ENCODE measurements at regions not wholly inside any gene's neighbourhood (a gene's known extent, or its start where the extent isn't known, plus 50 kb on each side); places are given as distances from the start of the nearest gene placed in this dataset.

GRCh38 chr1:229846351-229846750 lies 220.3 kb downstream of the URB2 start:
- Mint-ChIP-seq H3K27ac (no peak overlapping the region), H3K36me3 (no peaks in the 10 kb centered on the region), H3K9me3 (no peaks in the 10 kb centered on the region), H3K4me1 (no peaks in the 10 kb centered on the region), H3K27me3 (ENCODE audit: low read depth) (no peaks in the 10 kb centered on the region), H3K4me3 (no peak overlapping the region)
- POLR2A ChIA-PET: no interaction called here
- DNase-seq (ENCODE audit: low spot score) (no peak), ATAC-seq (no peak)
- CTCF ChIA-PET: no interaction called here
- no peak for TF ChIP-seq ZNF138 (CRISPR knock-in tag; conservative IDR thresholded peaks at IDR 0.05)
- TF ChIP-seq CBFB (CRISPR knock-in tag; IDR thresholded peaks at IDR 0.05; ENCODE audit: low read depth): no peak
- no peak for TF ChIP-seq FOXJ3 (CRISPR knock-in tag; IDR thresholded peaks at IDR 0.05; ENCODE audit: borderline replicate concordance)
- TF ChIP-seq KAT7 (CRISPR knock-in tag; IDR thresholded peaks at IDR 0.05; ENCODE audit: borderline replicate concordance): no peak

DNA sequence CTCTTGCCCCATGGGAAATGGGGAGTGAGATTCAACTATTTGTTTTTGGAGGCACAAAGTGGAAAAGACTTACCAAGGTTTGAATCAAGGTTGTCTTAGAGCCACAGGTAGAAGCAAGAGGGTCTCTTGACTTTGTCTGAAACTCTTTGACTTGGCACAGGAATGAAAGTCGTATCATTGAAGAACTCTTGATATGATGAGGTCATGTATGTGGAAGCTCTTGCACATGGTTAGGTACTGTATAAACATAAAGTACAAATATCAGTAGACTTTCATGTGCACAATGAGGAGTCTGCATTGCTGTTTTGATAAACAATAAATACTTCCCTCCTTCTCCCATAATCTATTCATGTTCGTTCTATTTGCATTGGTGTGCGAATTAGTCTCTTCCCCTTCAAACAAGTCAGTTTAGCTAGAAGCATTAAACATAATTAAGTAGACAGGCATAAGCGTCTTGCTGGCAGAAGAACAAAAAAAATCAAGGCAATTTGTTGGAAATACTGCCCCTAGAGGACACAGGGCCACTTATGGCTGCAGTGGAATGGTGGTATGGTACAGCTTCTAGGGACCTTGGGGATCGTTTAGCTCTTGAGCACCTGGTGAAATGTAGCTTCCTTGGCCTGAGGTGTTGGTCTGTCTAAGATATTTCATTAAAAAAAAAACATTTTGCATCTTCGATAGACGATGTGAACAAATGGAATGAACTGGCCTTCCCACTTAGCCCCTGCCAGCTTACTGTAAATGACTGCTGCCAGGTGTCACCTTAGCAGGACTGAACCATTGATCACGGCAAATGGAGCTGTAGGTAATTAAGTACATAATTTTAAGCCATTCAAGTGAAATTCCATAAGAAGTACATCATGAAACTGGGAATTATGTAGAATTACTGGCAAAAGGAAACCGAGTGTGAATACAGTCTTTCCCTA lies 218.0 kb upstream of the GALNT2 start:
- Mint-ChIP-seq H3K27me3 (ENCODE audit: low read depth) (no peaks in the 10 kb centered on the region), H3K4me1 (no peaks in the 10 kb centered on the region), H3K4me3 (no peak overlapping the region), H3K9me3 (no peaks in the 10 kb centered on the region), H3K27ac (no peak overlapping the region), H3K36me3 (no peaks in the 10 kb centered on the region)
- ChIA-PET CTCF (interaction anchor here (0.6 to 3.1 kb wide), 33 partner anchors 8 to 428 kb away, joined by 3 to 24 read pairs (median 4); partner anchors contain the start of gene ABCB10), POLR2A (no interaction called here)
- ATAC-seq (peak; percentile 69), DNase-seq (ENCODE audit: low spot score) (no peak)
- TF ChIP-seq, protein P1, sequence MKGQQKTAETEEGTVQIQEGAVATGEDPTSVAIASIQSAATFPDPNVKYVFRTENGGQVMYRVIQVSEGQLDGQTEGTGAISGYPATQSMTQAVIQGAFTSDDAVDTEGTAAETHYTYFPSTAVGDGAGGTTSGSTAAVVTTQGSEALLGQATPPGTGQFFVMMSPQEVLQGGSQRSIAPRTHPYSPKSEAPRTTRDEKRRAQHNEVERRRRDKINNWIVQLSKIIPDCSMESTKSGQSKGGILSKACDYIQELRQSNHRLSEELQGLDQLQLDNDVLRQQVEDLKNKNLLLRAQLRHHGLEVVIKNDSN (CRISPR knock-in tag; IDR thresholded peaks at IDR 0.05): no peak
- peak; percentile 36; the same call in 1 of the 2 replicates for TF ChIP-seq CTCF (IDR thresholded peaks at IDR 0.05)

- DNase-seq (ENCODE audit: low spot score) (no peak), ATAC-seq (no peak)
- no peak overlapping the region for H3K4me3 Mint-ChIP-seq
- no peaks in the 10 kb centered on the region for H3K27me3 Mint-ChIP-seq (ENCODE audit: low read depth)
- no peaks in the 10 kb centered on the region for H3K36me3 Mint-ChIP-seq
- H3K4me1 Mint-ChIP-seq: peaks cover 3% of the 10 kb centered on the region; the same call in 1 of the 2 replicates
- ChIA-PET POLR2A (interaction anchor here (0.6 kb wide), 2 partner anchors 304 to 571 kb away, joined by 3 to 6 read pairs; no protein-coding TSS in a partner anchor), CTCF (no interaction called here)
- no peaks in the 10 kb centered on the region for H3K9me3 Mint-ChIP-seq
- no peak overlapping the region for H3K27ac Mint-ChIP-seq
- TF ChIP-seq CTCF (IDR thresholded peaks at IDR 0.05) (no peak), ZNF232 (CRISPR knock-in tag; IDR thresholded peaks at IDR 0.05) (no peak), EMX1 (CRISPR knock-in tag; IDR thresholded peaks at IDR 0.05) (no peak), MLX (CRISPR knock-in tag; IDR thresholded peaks at IDR 0.05) (no peak), MYBL2 (CRISPR knock-in tag; IDR thresholded peaks at IDR 0.05) (no peak), CBFB (CRISPR knock-in tag; IDR thresholded peaks at IDR 0.05; ENCODE audit: low read depth) (no peak), FOXJ3 (CRISPR knock-in tag; IDR thresholded peaks at IDR 0.05; ENCODE audit: borderline replicate concordance) (no peak), OVOL2 (CRISPR knock-in tag; IDR thresholded peaks at IDR 0.05; ENCODE audit: borderline replicate concordance) (no peak), ZNF317 (CRISPR knock-in tag; IDR thresholded peaks at IDR 0.05; ENCODE audit: borderline replicate concordance, low read depth) (no peak), ZNF671 (CRISPR knock-in tag; IDR thresholded peaks at IDR 0.05) (no peak), ZNF396 (CRISPR knock-in tag; IDR thresholded peaks at IDR 0.05; ENCODE audit: borderline replicate concordance) (no peak)
- TF ChIP-seq, protein P2, sequence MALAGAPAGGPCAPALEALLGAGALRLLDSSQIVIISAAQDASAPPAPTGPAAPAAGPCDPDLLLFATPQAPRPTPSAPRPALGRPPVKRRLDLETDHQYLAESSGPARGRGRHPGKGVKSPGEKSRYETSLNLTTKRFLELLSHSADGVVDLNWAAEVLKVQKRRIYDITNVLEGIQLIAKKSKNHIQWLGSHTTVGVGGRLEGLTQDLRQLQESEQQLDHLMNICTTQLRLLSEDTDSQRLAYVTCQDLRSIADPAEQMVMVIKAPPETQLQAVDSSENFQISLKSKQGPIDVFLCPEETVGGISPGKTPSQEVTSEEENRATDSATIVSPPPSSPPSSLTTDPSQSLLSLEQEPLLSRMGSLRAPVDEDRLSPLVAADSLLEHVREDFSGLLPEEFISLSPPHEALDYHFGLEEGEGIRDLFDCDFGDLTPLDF (CRISPR knock-in tag; IDR thresholded peaks at IDR 0.05): no peak
- TF ChIP-seq, protein P3, sequence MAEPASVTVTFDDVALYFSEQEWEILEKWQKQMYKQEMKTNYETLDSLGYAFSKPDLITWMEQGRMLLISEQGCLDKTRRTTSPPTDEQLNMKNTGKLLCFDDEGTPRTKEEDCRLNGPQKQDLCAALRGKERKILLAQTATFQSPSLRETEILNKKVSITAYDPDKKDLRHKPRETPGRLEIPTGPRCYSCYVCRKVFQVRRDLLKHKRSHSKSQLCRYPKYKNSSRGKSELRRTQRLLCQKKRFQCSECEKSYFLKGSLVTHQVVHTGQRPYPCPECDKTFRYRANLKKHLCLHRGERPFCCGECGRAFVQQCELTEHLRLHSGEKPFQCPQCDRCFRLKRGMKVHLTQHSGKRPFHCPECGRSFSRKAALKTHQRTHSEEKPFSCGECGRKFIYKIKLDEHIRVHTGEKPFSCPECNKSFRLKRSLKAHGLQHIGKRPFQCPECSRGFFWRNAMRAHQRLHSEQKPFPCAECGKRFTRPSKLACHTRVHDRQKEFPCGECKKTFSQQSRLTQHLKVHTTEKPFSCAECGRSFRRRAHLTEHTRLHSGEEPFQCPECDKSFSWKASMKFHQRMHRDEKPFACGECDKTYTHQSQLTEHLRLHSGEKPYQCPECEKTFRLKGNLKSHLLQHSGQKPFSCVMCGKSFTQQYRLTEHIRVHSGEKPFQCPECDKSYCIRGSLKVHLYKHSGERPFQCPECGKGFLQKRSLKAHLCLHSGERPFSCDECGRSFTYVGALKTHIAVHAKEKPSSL (CRISPR knock-in tag; conservative IDR thresholded peaks at IDR 0.05): no peak
These were observed 215.5 kb upstream of the GALNT2 start for GRCh38 chr1:229851511-229851910.
